GM12878 (cell line): ENCODE measurements at regions not wholly inside any gene's neighbourhood (a gene's known extent, or its start where the extent isn't known, plus 50 kb on each side); places are given as distances from the start of the nearest gene placed in this dataset.
A peak's percentile ranks its signal among the peaks of the same experiment; 100 is the strongest.

Experiments used
- ATAC-seq: fragments of 200-7000 bp; cut with Tn5 transposase; 3 replicates; pipeline ENCODE4 v1.9.1; 2020; ENCODE audit warnings: mild to moderate bottlenecking, moderate library complexity
- BruUV-seq: library from RNA; stranded (reverse); fragments of 400-500 nt; replicated peaks from 2 replicates; lab custom pipeline; 2021; lab: Mats Ljungman, UMichigan
- CTCF ChIA-PET: fragments of 300-600 bp; sonication (Branson Sonifier 250); formaldehyde crosslinking; extraction: SDS; loops from one replicate; lab custom pipeline; 2021; ENCODE audit warnings: inconsistent platforms; lab: Yijun Ruan, JAX
- POLR2A ChIA-PET: fragments of 350-600 bp; formaldehyde crosslinking; extraction: SDS; loops from one replicate; lab custom pipeline; 2021; ENCODE audit warnings: inconsistent platforms; lab: Charles Lee
- RAD21 ChIA-PET: fragments of 300-600 bp; sonication (Branson Sonifier 250); formaldehyde crosslinking; loops from one replicate; lab custom pipeline; 2023; ENCODE audit warnings: antibody characterized with exemption; ENCODE audit not compliant: unreplicated experiment; lab: Charles Lee
- SMC1A ChIA-PET: fragments of 300-600 bp; sonication (Branson Sonifier 250); formaldehyde crosslinking; loops from one replicate; lab custom pipeline; 2023; ENCODE audit not compliant: unreplicated experiment, uncharacterized antibody; lab: Charles Lee
- DNase-seq: peaks from one replicate; pipeline ENCODE4 v3.0.0-alpha.2; 2011; ENCODE audit warnings: low read depth, low spot score
- FAIRE-seq: peaks from 3 replicates; lab custom pipeline; 2011; peaks lifted over from hg19 to GRCh38; lab: Jason Lieb, UNC
- H2AFZ ChIP-seq: 2 replicates; pipeline ENCODE4 v1.6.0; 2011; ENCODE audit warnings: low read depth, low read length, control low read depth; ENCODE audit not compliant: control insufficient read depth
- H3K27ac ChIP-seq: 2 replicates; pipeline ENCODE4 v1.5.1; 2011; ENCODE audit warnings: control low read depth; ENCODE audit not compliant: control insufficient read depth, insufficient read depth
- H3K27me3 ChIP-seq, 2 experiments: replicated peaks in 1 of 2; 2 replicates each; pipeline versions ENCODE4 v1.6.0 to v1.6.1; 2011; ENCODE audit warnings: low read length in 1 of 2; ENCODE audit not compliant: control insufficient read depth in 2 of 2, insufficient read depth in 2 of 2
- H3K36me3 ChIP-seq, 2 experiments: 2 replicates each; pipeline ENCODE4 v1.5.1; 2011; ENCODE audit warnings: low read length in 1 of 2; ENCODE audit not compliant: control insufficient read depth in 2 of 2, insufficient read depth in 2 of 2
- H3K4me1 ChIP-seq: 2 replicates; pipeline ENCODE4 v1.6.1; 2011; ENCODE audit warnings: mild to moderate bottlenecking, low read length, moderate library complexity, mixed read lengths; ENCODE audit not compliant: control insufficient read depth, insufficient read depth
- H3K4me2 ChIP-seq: 2 replicates; pipeline ENCODE4 v1.6.0; 2011; ENCODE audit warnings: control low read depth; ENCODE audit not compliant: control insufficient read depth, insufficient read depth
- H3K4me3 ChIP-seq: fragments of 200-600 bp; sonication (generic); 2 replicates; pipeline ENCODE4 v1.5.1; 2016
- H3K79me2 ChIP-seq: 2 replicates; pipeline ENCODE4 v1.6.0; 2011; ENCODE audit warnings: low read length; ENCODE audit not compliant: control insufficient read depth, insufficient read depth
- H3K9ac ChIP-seq: 2 replicates; pipeline ENCODE4 v1.8.0; 2011; ENCODE audit warnings: low read length, control low read depth, mixed read lengths; ENCODE audit not compliant: control insufficient read depth, insufficient read depth
- H3K9me3 ChIP-seq: replicated peaks from 3 replicates; pipeline ENCODE4 v1.5.1; 2011; ENCODE audit warnings: mild to moderate bottlenecking, low read length; ENCODE audit not compliant: control insufficient read depth, insufficient read depth
- H4K20me1 ChIP-seq: 2 replicates; pipeline ENCODE4 v1.6.0; 2011; ENCODE audit not compliant: control insufficient read depth, insufficient read depth
- CBFB ChIP-seq: IDR thresholded peaks from 2 replicates; pipeline ENCODE4 v1.6.1; 2016; ENCODE audit warnings: antibody characterized with exemption, low read depth
- CHD2 ChIP-seq: IDR thresholded peaks from 2 replicates; pipeline ENCODE4 v1.6.1; 2011; ENCODE audit warnings: low read depth, low read length, improper control_type of control experiment, borderline replicate concordance
- KAT2A ChIP-seq: conservative IDR thresholded peaks from 2 replicates; pipeline ENCODE4 v1.6.1; 2011; ENCODE audit warnings: low read depth, low read length; ENCODE audit not compliant: control insufficient read depth
- NFXL1 ChIP-seq: fragments of 450-650 bp; IDR thresholded peaks from 2 replicates; pipeline ENCODE4 v1.6.1; 2017; ENCODE audit warnings: antibody characterized with exemption, mild to moderate bottlenecking, borderline replicate concordance
- NFYA ChIP-seq: IDR thresholded peaks from 2 replicates; pipeline ENCODE4 v1.6.1; 2011; ENCODE audit warnings: low read depth, mild to moderate bottlenecking, low read length, improper control_type of control experiment, borderline replicate concordance
- POLR2AphosphoS5 ChIP-seq: IDR thresholded peaks from 2 replicates; pipeline ENCODE4 v1.6.1; 2011; ENCODE audit warnings: mild to moderate bottlenecking, low read length, inconsistent platforms
- SMARCA5 ChIP-seq: fragments of 450-650 bp; IDR thresholded peaks from 2 replicates; pipeline ENCODE4 v1.6.1; 2017; ENCODE audit warnings: mild to moderate bottlenecking
- SREBF2 ChIP-seq: IDR thresholded peaks from 2 replicates; pipeline ENCODE4 v1.6.1; 2012; ENCODE audit warnings: mild to moderate bottlenecking, low read length
- TBL1XR1 ChIP-seq: IDR thresholded peaks from 2 replicates; pipeline ENCODE4 v1.6.1; 2012; ENCODE audit warnings: low read depth, low read length, improper control_type of control experiment
- WRNIP1 ChIP-seq: IDR thresholded peaks from 2 replicates; pipeline ENCODE4 v1.6.1; 2011; ENCODE audit warnings: low read depth, low read length, improper control_type of control experiment, borderline replicate concordance
- YY1 ChIP-seq: IDR thresholded peaks from 2 replicates; pipeline ENCODE4 v1.6.1; 2011; ENCODE audit warnings: low read depth, mild to moderate bottlenecking, low read length
- WGBS: methylation state at CpG from one replicate; pipeline ENCODE4 v1.1.6; 2016; ENCODE audit warnings: low lambda C conversion rate; ENCODE audit not compliant: insufficient replicate concordance, insufficient coverage; ENCODE audit errors: missing lambda C conversion rate; 5-methylcytosine and 5-hydroxymethylcytosine counted together
- in situ Hi-C: fragments of 300-500 bp; cut with MboI; formaldehyde crosslinking; loops from 9 replicates; pipeline ENCODE4 v1.14.3; 2018; ENCODE audit warnings: mixed read lengths
- intact Hi-C: fragments of 100-400 bp; cut with micrococcal nuclease; formaldehyde crosslinking; loops from one replicate; pipeline ENCODE4 v1.14.2; 2022; ENCODE audit not compliant: unreplicated experiment
- TF ChIP-seq, protein P1 (sequence below): IDR thresholded peaks from 2 replicates; pipeline ENCODE4 v1.6.1; 2011; ENCODE audit warnings: low read depth, mild to moderate bottlenecking, low read length, moderate library complexity, borderline replicate concordance; ENCODE audit errors: extremely low read depth
- TF ChIP-seq, protein P2 (sequence below): fragments of 450-650 bp; IDR thresholded peaks from 2 replicates; pipeline ENCODE4 v1.6.1; 2017; ENCODE audit warnings: mild to moderate bottlenecking, moderate library complexity
- TF ChIP-seq, protein P3 (sequence below): IDR thresholded peaks from 2 replicates; pipeline ENCODE4 v1.6.1; 2011; ENCODE audit warnings: low read depth, low read length, improper control_type of control experiment, borderline replicate concordance

DNA sequence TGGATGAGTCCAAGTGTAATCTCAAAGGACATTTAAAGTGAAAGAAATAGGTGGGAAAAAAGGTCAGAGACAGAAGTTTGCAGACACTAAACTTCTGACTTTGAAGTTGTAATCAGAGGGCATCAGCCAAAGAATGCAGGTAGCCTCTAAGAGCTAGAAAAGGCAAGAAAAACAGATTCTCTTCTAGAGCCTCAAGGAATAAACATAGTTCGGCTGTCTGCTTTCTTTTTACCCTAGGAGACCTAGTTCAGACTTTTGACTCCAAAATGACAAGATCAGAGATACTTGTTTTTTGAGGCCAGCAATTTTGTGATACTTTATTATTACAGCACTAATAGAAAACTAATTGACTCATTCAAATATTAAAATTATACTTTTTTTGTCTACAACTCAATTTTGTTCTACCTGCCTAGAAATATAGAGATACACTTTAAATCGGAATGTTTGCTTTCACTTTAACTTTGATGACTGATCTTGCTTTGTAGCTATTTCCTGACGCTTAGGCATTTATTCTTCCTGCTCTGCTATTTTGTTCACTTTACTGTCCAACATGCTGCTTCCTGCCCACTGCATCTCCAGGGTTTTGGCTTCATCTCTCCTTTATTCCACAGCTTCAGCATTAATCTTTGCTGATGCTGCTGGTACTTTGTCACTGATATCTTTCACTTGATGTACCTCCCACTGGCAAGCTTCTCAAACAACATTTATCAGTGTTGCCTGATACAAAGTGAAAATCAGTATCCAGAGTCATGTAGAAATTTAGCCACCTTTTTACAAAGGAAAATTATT lies 272.5 kb downstream of the DSEL start:
- Histone ChIP-seq H2AFZ (peak overlapping the region; percentile 5), H3K36me3 (no peaks in the 10 kb centered on the region), H4K20me1 (no peaks in the 10 kb centered on the region), H3K4me2 (peak overlapping the region; percentile 5; the same call in 1 of the 2 replicates), H3K27ac (no peak overlapping the region), H3K4me1 (no peaks in the 10 kb centered on the region), H3K9me3 (no peaks in the 10 kb centered on the region), H3K4me3 (0 out of 2 replicates have a peak overlapping the region, but pooled peaks have one; percentile 8), H3K79me2 (no peaks in the 10 kb centered on the region), H3K27me3 (no peaks in the 10 kb centered on the region), H3K9ac (no peak overlapping the region)
- POLR2A ChIA-PET = no interaction called here
- DNase-seq = no peak
- intact Hi-C loops (no loop called here), in situ Hi-C loops (no loop called here)
- SMC1A ChIA-PET = interaction anchor here (0.6 kb wide), 1 partner anchor 566 kb away, joined by 3 read pairs; no protein-coding TSS in a partner anchor
- TF ChIP-seq SREBF2 (no peak), KAT2A (no peak), WRNIP1 (no peak), POLR2AphosphoS5 (no peak), TBL1XR1 (no peak), YY1 (no peak)
- TF ChIP-seq, protein P1, sequence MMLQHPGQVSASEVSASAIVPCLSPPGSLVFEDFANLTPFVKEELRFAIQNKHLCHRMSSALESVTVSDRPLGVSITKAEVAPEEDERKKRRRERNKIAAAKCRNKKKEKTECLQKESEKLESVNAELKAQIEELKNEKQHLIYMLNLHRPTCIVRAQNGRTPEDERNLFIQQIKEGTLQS = no peak
- CTCF ChIA-PET = no interaction called here
- ATAC-seq = no peak
- FAIRE-seq = no peak
- 2% methylated on average over 3 of the region's 3 CpGs for WGBS
- RAD21 ChIA-PET = no interaction called here
- no TSS peak for BruUV-seq

DNA sequence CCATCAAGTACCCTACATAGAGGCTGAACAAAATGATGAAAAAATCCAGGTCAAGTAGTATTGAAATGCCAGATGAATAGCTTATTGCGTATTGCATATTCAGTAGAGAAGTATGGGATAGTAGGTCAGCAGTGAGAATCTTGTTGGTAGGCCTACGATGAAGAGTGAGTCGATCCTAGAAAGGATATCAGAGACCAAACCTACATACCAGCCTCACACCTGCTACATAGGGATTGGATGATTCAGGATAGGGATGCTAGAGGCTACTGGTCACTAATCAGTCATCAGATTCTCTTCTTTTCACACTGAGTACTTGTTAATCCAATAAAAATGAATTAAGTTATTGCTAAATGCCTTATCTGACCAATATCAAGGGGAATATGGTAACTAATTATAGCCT lies 274.5 kb downstream of the DSEL start:
- FAIRE-seq (no peak), DNase-seq (no peak), ATAC-seq (no peak)
- Histone ChIP-seq H3K79me2 (no peaks in the 10 kb centered on the region), H3K27me3 (no peaks in the 10 kb centered on the region), H3K4me1 (no peaks in the 10 kb centered on the region), H4K20me1 (no peaks in the 10 kb centered on the region), H2AFZ (no peak overlapping the region), H3K9ac (no peak overlapping the region), H3K36me3 (no peaks in the 10 kb centered on the region), H3K4me3 (no peak overlapping the region), H3K9me3 (no peaks in the 10 kb centered on the region), H3K27ac (no peak overlapping the region), H3K4me2 (no peak overlapping the region)
- intact Hi-C loops = no loop called here
- ChIA-PET RAD21 (no interaction called here), CTCF (no interaction called here), SMC1A (no interaction called here), POLR2A (no interaction called here)
- no TSS peak for BruUV-seq
- 78% methylated on average over 3 of the region's 3 CpGs for WGBS
- in situ Hi-C loops = no loop called here
- TF ChIP-seq NFYA = no peak
- no peak for TF ChIP-seq CBFB
- no peak for TF ChIP-seq NFXL1
- TF ChIP-seq CHD2 = no peak
- no peak for TF ChIP-seq SMARCA5
- TF ChIP-seq, protein P2, sequence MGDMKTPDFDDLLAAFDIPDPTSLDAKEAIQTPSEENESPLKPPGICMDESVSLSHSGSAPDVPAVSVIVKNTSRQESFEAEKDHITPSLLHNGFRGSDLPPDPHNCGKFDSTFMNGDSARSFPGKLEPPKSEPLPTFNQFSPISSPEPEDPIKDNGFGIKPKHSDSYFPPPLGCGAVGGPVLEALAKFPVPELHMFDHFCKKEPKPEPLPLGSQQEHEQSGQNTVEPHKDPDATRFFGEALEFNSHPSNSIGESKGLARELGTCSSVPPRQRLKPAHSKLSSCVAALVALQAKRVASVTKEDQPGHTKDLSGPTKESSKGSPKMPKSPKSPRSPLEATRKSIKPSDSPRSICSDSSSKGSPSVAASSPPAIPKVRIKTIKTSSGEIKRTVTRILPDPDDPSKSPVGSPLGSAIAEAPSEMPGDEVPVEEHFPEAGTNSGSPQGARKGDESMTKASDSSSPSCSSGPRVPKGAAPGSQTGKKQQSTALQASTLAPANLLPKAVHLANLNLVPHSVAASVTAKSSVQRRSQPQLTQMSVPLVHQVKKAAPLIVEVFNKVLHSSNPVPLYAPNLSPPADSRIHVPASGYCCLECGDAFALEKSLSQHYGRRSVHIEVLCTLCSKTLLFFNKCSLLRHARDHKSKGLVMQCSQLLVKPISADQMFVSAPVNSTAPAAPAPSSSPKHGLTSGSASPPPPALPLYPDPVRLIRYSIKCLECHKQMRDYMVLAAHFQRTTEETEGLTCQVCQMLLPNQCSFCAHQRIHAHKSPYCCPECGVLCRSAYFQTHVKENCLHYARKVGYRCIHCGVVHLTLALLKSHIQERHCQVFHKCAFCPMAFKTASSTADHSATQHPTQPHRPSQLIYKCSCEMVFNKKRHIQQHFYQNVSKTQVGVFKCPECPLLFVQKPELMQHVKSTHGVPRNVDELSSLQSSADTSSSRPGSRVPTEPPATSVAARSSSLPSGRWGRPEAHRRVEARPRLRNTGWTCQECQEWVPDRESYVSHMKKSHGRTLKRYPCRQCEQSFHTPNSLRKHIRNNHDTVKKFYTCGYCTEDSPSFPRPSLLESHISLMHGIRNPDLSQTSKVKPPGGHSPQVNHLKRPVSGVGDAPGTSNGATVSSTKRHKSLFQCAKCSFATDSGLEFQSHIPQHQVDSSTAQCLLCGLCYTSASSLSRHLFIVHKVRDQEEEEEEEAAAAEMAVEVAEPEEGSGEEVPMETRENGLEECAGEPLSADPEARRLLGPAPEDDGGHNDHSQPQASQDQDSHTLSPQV = no peak
- TF ChIP-seq, protein P3, sequence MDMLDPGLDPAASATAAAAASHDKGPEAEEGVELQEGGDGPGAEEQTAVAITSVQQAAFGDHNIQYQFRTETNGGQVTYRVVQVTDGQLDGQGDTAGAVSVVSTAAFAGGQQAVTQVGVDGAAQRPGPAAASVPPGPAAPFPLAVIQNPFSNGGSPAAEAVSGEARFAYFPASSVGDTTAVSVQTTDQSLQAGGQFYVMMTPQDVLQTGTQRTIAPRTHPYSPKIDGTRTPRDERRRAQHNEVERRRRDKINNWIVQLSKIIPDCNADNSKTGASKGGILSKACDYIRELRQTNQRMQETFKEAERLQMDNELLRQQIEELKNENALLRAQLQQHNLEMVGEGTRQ = no peak
